SK-N-SH (cell line): ENCODE measurements at regions not wholly inside any gene's neighbourhood (a gene's known extent, or its start where the extent isn't known, plus 50 kb on each side); places are given as distances from the start of the nearest gene placed in this dataset.

ENCODE experiments used
- CTCF ChIA-PET: fragments of 300-600, 350-600 bp; formaldehyde crosslinking; extraction: SDS; loops from one replicate; lab custom pipeline; 2021; lab: Yijun Ruan, JAX
- POLR2A ChIA-PET: fragments of 350-600 bp; sonication (Branson Sonifier 250); formaldehyde crosslinking; extraction: SDS; loops from one replicate; lab custom pipeline; 2020; ENCODE audit warnings: antibody characterized with exemption, inconsistent platforms; lab: Yijun Ruan, JAX
- DNase-seq: peaks from one replicate; pipeline ENCODE4 v3.0.0; 2012
- H2AFZ ChIP-seq: fragments of 200-600 bp; sonication (generic); 2 replicates; pipeline ENCODE4 v1.8.1; 2016; ENCODE audit warnings: antibody characterized with exemption, mild to moderate bottlenecking, low read depth
- H3F3A ChIP-seq: fragments of 200-600 bp; sonication (generic); replicated peaks from 2 replicates; pipeline ENCODE3; 2016; ENCODE audit warnings: antibody characterized with exemption, mild to moderate bottlenecking; ENCODE audit not compliant: insufficient read depth
- H3K27ac ChIP-seq, 2 experiments: fragments of 200-500 bp in 1 of 2; fragments of 200-600 bp in 1 of 2; sonication (Bioruptor generic) in 1 of 2; sonication (generic), shearing (Covaris generic) in 1 of 2; 2 replicates each; pipeline versions ENCODE4 v1.5.1 to v1.6.1; 2014 to 2016; ENCODE audit warnings: low read depth in 2 of 2, inconsistent platforms in 1 of 2, low read length in 1 of 2, mild to moderate bottlenecking in 1 of 2, mixed read lengths in 1 of 2
- H3K27me3 ChIP-seq: fragments of 200-600 bp; sonication (generic), shearing (Covaris generic); 2 replicates; pipeline ENCODE4 v1.6.1; 2016; ENCODE audit warnings: mixed run types; ENCODE audit not compliant: insufficient read depth
- H3K36me3 ChIP-seq, 2 experiments: fragments of 200-500 bp in 1 of 2; fragments of 200-600 bp in 1 of 2; sonication (Bioruptor generic) in 1 of 2; sonication (generic) in 1 of 2; replicated peaks in 1 of 2; 2 replicates each; pipeline versions ENCODE3 to v1.5.1; 2014 to 2016; ENCODE audit warnings: low read length in 1 of 2, mild to moderate bottlenecking in 1 of 2; ENCODE audit not compliant: insufficient read depth in 2 of 2, control insufficient read depth in 1 of 2
- H3K4me1 ChIP-seq, 2 experiments: fragments of 200-500 bp in 1 of 2; fragments of 200-600 bp in 1 of 2; sonication (Bioruptor generic) in 1 of 2; sonication (generic), shearing (Covaris generic) in 1 of 2; 2 replicates each; pipeline versions ENCODE4 v1.5.1 to v1.6.1; 2014 to 2016; ENCODE audit warnings: low read depth in 1 of 2, low read length in 1 of 2, mixed run types in 1 of 2; ENCODE audit not compliant: insufficient read depth in 2 of 2, control insufficient read depth in 1 of 2
- H3K4me2 ChIP-seq: fragments of 200-600 bp; sonication (generic), shearing (Covaris generic); 2 replicates; pipeline ENCODE4 v1.6.1; 2017; ENCODE audit warnings: mixed run types
- H3K4me3 ChIP-seq, 2 experiments: fragments of 200-500 bp in 1 of 2; fragments of 200-600 bp in 1 of 2; sonication (Bioruptor generic) in 1 of 2; sonication (generic), shearing (Covaris generic) in 1 of 2; 2 replicates each; pipeline versions ENCODE4 v1.5.1 to v1.8.1; 2014 to 2016; ENCODE audit warnings: low read depth in 2 of 2, inconsistent platforms in 1 of 2, low read length in 1 of 2, mild to moderate bottlenecking in 1 of 2, mixed read lengths in 1 of 2, moderate library complexity in 1 of 2
- H3K79me2 ChIP-seq: fragments of 200-600 bp; sonication (generic); 2 replicates; pipeline ENCODE4 v1.8.1; 2017; ENCODE audit warnings: mild to moderate bottlenecking; ENCODE audit not compliant: insufficient read depth
- H3K9ac ChIP-seq: fragments of 200-600 bp; sonication (generic); 2 replicates; pipeline ENCODE4 v1.6.1; 2017; ENCODE audit warnings: mixed run types
- H3K9me2 ChIP-seq: fragments of 200-600 bp; sonication (generic); 2 replicates; pipeline ENCODE4 v1.6.1; 2017; ENCODE audit warnings: mixed run types
- H3K9me3 ChIP-seq: fragments of 200-600 bp; sonication (generic); 2 replicates; pipeline ENCODE4 v1.6.1; 2017; ENCODE audit warnings: mixed run types, mild to moderate bottlenecking, moderate library complexity
- H4K20me1 ChIP-seq: fragments of 200-600 bp; sonication (generic); 2 replicates; pipeline ENCODE4 v1.6.1; 2017; ENCODE audit warnings: mild to moderate bottlenecking, mixed run types; ENCODE audit not compliant: insufficient read depth
- CTCF ChIP-seq: fragments of 200-600 bp; sonication (generic); IDR thresholded peaks from 2 replicates; pipeline ENCODE4 v1.6.1; 2017; ENCODE audit warnings: antibody characterized with exemption, mild to moderate bottlenecking, moderate library complexity
- ELF1 ChIP-seq: IDR thresholded peaks from 2 replicates; pipeline ENCODE4 v1.4.0; 2012
- EP300 ChIP-seq, 2 experiments: IDR thresholded peaks; 2 replicates each; pipeline versions ENCODE4 v1.4.0 to v1.6.1; 2012; ENCODE audit warnings: borderline replicate concordance in 1 of 2, low read depth in 1 of 2, low read length in 1 of 2
- FOXM1 ChIP-seq: IDR thresholded peaks from 2 replicates; pipeline ENCODE4 v1.4.0; 2012; ENCODE audit warnings: low read depth, mild to moderate bottlenecking
- IRF3 ChIP-seq: fragments of 150-350 bp; IDR thresholded peaks from 2 replicates; pipeline ENCODE4 v1.6.1; 2016; ENCODE audit warnings: mild to moderate bottlenecking, low read depth, low read length
- MAX ChIP-seq: IDR thresholded peaks from 2 replicates; pipeline ENCODE4 v1.4.0; 2012; ENCODE audit warnings: low read depth
- MXI1 ChIP-seq: IDR thresholded peaks from 2 replicates; pipeline ENCODE4 v1.6.1; 2012; ENCODE audit warnings: mild to moderate bottlenecking, low read depth, low read length, improper control_type of control experiment
- PBX3 ChIP-seq: IDR thresholded peaks from 2 replicates; pipeline ENCODE4; 2012
- RAD21 ChIP-seq: IDR thresholded peaks from 2 replicates; pipeline ENCODE4 v1.6.1; 2012; ENCODE audit warnings: mild to moderate bottlenecking, low read length
- REST ChIP-seq: IDR thresholded peaks from 2 replicates; pipeline ENCODE4 v1.6.1; 2012; ENCODE audit warnings: mild to moderate bottlenecking, low read depth, low read length, moderate library complexity
- SIN3A ChIP-seq: IDR thresholded peaks from 2 replicates; pipeline ENCODE4 v1.6.1; 2012; ENCODE audit warnings: low read depth, mild to moderate bottlenecking, low read length, moderate library complexity, borderline replicate concordance
- SMC3 ChIP-seq: IDR thresholded peaks from 2 replicates; pipeline ENCODE4 v1.6.1; 2012; ENCODE audit warnings: low read depth, low read length, improper control_type of control experiment
- TAF1 ChIP-seq: IDR thresholded peaks from 2 replicates; pipeline ENCODE4 v1.6.1; 2012; ENCODE audit warnings: low read depth, mild to moderate bottlenecking, low read length, moderate library complexity, borderline replicate concordance
- TEAD4 ChIP-seq: IDR thresholded peaks from 2 replicates; pipeline ENCODE4 v1.4.0; 2012; ENCODE audit warnings: mild to moderate bottlenecking, borderline replicate concordance; ENCODE audit not compliant: insufficient read depth
- YY1 ChIP-seq: IDR thresholded peaks from 2 replicates; pipeline ENCODE4 v1.4.0; 2012; ENCODE audit warnings: low read depth, mild to moderate bottlenecking
- WGBS: methylation state at CpG from one replicate; pipeline ENCODE4 v1.1.6; 2017; ENCODE audit warnings: low lambda C conversion rate; 5-methylcytosine and 5-hydroxymethylcytosine counted together

GRCh38 chr2:147589127-147589526 lies 255.7 kb upstream of the ACVR2A start:
- Histone ChIP-seq H3K4me1 (no peaks in the 10 kb centered on the region), H3F3A (no peaks in the 10 kb centered on the region), H3K4me3 (no peak overlapping the region), H3K9me2 (no peaks in the 10 kb centered on the region), H3K79me2 (no peaks in the 10 kb centered on the region), H2AFZ (no peak overlapping the region), H3K4me2 (no peak overlapping the region), H3K9ac (no peak overlapping the region), H3K27me3 (no peaks in the 10 kb centered on the region), H3K9me3 (no peaks in the 10 kb centered on the region), H3K36me3 (no peaks in the 10 kb centered on the region), H4K20me1 (no peaks in the 10 kb centered on the region), H3K27ac (no peak overlapping the region)
- TF ChIP-seq TEAD4 (no peak), EP300 (IDR thresholded peaks at IDR 0.05; ENCODE audit: borderline replicate concordance in 1 of 2, low read depth in 1 of 2, low read length in 1 of 2) (no peak), PBX3 (no peak), YY1 (no peak), CTCF (no peak), ELF1 (no peak), TAF1 (no peak), REST (no peak), MAX (no peak), MXI1 (no peak), SMC3 (no peak), SIN3A (no peak), RAD21 (no peak), FOXM1 (no peak), IRF3 (no peak)
- POLR2A ChIA-PET: no interaction called here
- DNase-seq: no peak
- CTCF ChIA-PET: no interaction called here
- 14% methylated on average over 1 of the region's 1 CpG for WGBS
